NCI-H1417 treated with DMSO at 0.1 percent for 48 hours (cell line): ENCODE measurements at regions not wholly inside any gene's neighbourhood (a gene's known extent, or its start where the extent isn't known, plus 50 kb on each side); places are given as distances from the start of the nearest gene placed in this dataset.
"Not testable (repeated sequence)": the region's sequence is repeated elsewhere in the genome, so short reads cannot be mapped to it uniquely, and the experiment has no call there.

Experiments
- DNase-seq: peaks from one replicate; lab custom pipeline; 2025; lab: John Stamatoyannopoulos, UW

GRCh38 chr1:146326863-146327262 is 98.0 kb upstream of the NOTCH2NLA start:
- not testable (repeated sequence) for DNase-seq

DNA sequence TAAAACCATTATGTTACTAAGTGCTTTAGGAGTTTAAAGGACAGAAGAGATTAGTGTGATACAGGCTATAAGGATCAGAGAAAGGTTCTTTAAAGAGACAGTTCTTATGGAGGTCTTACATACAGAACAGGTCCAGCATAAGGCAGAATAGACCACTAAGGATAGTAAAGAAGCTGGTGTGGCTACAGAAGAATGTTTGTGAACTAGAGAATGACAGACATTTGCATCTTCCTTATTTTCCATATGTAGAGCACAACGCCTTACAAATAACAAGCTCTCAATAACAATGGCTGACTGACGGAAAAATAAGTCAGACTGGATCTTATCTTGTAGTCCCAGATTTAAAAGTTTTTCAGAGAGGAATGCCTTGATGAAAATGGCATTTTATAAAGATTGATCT is 95.6 kb upstream of the NOTCH2NLA start:
- not testable (repeated sequence) for DNase-seq

DNA sequence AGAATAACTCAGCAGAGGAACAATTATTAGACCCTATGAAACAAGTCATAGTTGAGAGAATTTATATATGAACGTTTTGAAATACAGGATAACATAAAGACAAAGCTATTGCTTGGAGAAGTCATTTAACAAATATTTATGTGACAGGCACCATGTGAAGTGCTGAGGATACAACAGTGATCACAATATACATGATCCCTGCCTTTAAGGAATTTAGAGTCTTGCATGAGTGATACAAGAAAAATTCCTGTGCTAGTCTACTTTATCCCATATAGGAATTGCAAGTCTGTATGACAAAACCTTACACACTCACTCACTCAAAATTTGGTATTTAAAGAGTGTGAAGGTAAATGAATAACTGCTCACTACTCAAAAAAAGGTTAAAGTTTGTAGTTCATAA is 94.5 kb upstream of the NOTCH2NLA start:
- not testable (repeated sequence) for DNase-seq

DNA sequence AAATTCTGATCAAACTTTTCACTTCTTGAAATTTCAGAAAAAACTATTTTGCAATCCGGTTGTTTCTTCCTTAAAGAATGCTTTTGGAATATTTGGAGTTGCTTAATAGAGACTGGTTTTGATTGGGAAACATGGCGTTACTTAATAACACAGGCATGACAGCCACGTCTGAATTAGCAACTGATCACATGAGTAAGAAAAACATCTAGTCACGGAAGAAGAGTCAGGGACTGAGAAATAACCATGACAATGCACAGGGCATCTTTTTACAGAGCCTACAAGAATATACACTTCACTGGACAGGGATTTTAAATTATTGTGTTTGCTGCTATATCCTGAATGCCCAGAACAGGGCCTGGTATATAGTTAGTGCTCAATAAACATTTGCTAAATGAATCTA is 94.1 kb upstream of the NOTCH2NLA start:
- not testable (repeated sequence) for DNase-seq

- not testable (repeated sequence) for DNase-seq
Measured at GRCh38 chr1:146318715-146319114, 89.9 kb upstream of the NOTCH2NLA start.

DNA sequence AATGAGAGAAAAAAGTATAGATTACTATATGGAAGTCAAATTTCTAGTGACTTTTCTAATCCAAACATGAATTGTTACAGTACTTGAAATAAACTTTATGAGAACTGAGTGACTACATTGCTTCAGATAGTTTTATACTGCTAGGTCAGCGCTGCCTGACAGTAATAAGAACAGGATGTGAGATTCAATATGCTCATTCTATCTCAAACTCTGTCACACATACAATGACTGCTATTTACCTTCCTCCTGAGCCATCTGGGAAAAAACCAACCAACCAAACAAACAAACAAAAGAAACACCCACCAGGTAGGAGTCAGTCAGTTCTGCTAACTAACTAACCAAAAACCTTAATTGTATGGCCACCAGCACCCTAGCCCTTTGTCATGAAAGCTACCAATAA is 89.0 kb upstream of the NOTCH2NLA start:
- DNase-seq: not testable (repeated sequence)

DNA sequence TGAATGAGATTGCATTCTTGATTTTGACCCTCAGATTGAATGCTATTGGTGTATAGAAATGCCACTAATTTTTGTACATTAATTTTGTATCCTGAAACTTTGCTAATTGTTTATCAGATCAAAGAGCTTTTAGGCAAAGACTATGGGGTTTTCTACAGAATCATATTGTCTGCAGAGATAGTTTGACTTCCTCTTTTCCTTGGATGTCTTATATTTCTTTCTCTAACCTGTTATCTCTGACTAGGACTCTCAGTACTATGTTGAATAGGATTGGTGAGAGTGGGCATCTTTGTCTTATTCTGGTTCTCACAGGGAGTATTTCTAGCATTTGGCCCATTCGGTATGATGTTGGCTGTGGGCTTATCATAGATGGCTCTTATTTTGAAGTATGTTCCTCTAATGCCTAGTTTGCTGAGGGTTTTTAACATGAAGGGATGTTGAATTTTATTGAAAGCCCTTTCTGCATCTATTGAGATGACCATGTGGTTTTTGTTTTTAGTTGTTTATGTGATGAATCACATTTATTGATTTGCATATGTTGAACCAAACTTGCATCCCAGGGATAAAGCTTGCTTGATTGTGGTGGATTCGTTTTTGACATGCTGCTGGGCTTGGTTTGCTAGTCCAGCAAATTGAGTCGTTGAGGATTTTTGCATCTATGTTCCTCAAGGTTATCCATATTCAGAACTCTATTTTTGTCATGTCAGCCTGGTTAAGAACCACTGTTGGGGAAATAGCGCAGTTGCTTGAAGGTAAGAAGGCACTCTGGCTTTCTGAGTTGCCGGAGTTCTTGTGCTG is 85.8 kb upstream of the NOTCH2NLA start:
- DNase-seq: not testable (repeated sequence)

GRCh38 chr1:146310579-146310978 is 81.8 kb upstream of the NOTCH2NLA start:
- not testable (repeated sequence) for DNase-seq

GRCh38 chr1:146309427-146309826 is 80.6 kb upstream of the NOTCH2NLA start:
- DNase-seq: not testable (repeated sequence)

DNA sequence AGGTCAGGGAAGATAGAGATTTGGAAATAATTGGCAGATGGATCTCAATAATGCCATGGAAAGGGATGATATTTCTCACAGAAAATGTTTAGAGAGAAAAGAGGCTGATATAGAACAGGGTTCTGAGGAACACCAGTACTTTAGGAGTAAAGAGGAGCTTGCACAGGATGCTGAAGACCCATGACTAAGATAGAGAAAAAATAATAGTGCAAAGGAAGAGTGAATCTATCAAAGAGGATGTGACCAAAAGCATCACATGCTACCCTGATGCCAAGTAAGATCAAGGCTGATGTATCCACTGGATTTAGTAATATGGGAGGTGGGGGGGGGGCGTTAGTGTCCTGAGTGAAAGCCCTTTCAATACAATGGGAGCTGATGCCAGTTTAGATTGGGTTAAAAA is 80.1 kb upstream of the NOTCH2NLA start:
- DNase-seq: not testable (repeated sequence)

GRCh38 chr1:146308152-146308551 is 79.3 kb upstream of the NOTCH2NLA start:
- DNase-seq: not testable (repeated sequence)

- not testable (repeated sequence) for DNase-seq
Measured at GRCh38 chr1:146307632-146308031, 78.8 kb upstream of the NOTCH2NLA start.

DNA sequence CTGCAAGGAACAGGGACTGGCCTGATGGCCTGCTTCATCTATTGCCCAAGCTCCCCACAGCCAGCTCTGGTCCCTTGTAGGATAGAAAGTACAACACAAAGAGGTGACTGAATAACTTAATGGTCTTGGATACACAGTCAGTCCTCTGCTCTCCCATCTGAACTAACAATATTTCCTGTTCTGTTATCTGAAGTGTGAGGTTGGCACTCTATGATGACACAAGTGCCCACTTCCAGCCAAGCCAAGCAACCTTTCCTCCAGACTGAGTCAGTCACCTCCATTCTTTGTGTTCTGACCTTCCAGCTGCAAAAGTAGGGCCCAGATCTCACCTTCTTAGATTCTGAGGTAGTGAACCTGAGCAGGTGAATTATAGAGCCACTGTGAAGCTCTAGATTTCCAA is 77.8 kb upstream of the NOTCH2NLA start:
- not testable (repeated sequence) for DNase-seq

DNA sequence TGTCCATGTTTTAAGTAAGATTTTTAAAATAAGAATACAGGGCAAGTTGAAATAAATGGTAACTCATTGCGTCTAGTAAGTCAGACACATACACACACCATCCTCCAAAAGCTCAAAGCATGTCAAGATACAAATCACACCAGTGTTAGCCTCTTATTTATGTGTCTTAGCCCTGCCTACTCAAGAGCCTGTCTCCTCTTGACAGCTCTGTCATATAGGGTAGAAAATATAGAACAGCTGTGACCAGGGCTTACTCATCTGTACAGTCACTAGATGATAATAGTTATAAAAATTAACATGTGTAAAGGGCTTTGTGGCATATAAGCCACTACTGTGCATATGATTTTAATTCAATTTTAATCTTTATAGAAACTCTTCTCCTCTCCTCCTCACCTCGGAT is 76.6 kb upstream of the NOTCH2NLA start:
- not testable (repeated sequence) for DNase-seq

- not testable (repeated sequence) for DNase-seq
Measured at GRCh38 chr1:146298575-146298897, 69.7 kb upstream of the NOTCH2NLA start.

DNA sequence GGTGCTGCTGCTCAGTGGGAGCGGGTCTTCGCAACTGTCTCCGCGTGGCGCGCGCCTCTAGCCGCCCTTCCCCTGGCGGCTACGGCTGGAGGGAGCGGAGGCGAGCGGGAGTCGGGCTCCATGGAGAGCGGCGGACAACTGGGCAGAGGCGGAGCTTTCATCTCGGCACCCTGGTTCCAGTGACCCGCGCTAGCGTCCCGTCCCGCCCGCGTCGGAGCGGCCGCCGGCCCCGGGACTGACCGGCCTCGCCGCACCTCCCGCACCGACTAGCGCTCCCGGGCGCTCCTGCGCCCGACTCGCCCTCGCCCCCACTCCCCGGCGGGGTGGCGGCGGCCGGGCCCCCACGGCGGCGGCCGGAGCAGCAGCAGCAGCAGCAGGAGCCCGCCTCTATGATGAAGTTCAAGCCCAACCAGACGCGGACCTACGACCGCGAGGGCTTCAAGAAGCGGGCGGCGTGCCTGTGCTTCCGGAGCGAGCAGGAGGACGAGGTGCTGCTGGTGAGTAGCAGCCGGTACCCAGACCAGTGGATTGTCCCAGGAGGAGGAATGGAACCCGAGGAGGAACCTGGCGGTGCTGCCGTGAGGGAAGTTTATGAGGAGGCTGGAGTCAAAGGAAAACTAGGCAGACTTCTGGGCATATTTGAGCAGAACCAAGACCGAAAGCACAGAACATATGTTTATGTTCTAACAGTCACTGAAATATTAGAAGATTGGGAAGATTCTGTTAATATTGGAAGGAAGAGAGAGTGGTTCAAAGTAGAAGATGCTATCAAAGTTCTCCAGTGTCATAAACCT is 69.2 kb upstream of the NOTCH2NLA start:
- DNase-seq: not testable (repeated sequence)

GRCh38 chr1:146292940-146293936 is 64.4 kb upstream of the NOTCH2NLA start:
- DNase-seq: not testable (repeated sequence)

DNA sequence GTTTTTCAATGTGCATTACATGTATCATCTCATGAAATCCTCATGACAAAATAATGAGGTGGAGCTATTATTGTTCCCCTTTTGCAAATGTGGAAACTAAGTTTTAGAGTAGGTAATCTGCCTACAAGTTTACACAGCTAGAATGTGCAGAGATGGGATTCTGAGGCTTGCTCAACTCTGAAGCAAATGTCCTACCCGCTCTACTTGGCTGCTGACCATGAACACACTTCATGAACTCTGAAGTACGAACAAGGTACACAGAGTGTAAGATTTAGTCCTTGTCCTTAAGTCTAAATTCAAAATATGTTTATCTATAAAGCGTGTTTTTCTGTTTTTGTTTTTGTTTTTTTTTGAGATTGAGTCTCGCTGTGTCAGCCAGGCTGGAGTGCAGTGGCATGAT is 63.6 kb upstream of the NOTCH2NLA start:
- not testable (repeated sequence) for DNase-seq

GRCh38 chr1:146287881-146288280 is 59.1 kb upstream of the NOTCH2NLA start:
- not testable (repeated sequence) for DNase-seq

- DNase-seq: not testable (repeated sequence)
Measured at GRCh38 chr1:146284760-146285159, 55.9 kb upstream of the NOTCH2NLA start.

DNA sequence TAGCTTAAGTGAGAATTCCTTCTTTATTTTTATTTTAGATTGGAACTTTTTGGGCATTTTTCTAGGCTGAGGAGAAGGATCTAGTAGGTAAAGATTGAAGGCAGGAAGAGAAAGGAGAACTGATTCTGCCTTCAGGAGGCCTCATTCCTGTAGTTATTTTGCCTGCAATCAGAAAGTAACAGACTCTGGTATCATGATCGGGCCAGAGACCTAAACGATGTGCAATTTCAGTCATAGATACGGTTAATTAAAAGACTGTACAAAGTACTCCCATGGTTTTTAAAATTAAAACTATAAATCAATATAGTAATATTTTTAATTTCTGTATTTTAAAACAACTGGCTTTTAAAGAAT is 54.7 kb upstream of the NOTCH2NLA start:
- not testable (repeated sequence) for DNase-seq
